B cell (primary cell): ENCODE measurements at regions not wholly inside any gene's neighbourhood (a gene's known extent, or its start where the extent isn't known, plus 50 kb on each side); places are given as distances from the start of the nearest gene placed in this dataset.

Experiments used
- ATAC-seq: fragments of 200-7000 bp; cut with Tn5 transposase; one replicate; pipeline ENCODE4 v1.10.0; 2021; ENCODE audit warnings: low read depth, mild to moderate bottlenecking, moderate number of reproducible peaks, moderate library complexity
- CTCF ChIA-PET: fragments of 350-600 bp; sonication (Branson Sonifier 250); formaldehyde crosslinking; loops from one replicate; lab custom pipeline; 2021; ENCODE audit warnings: antibody characterized with exemption, inconsistent platforms; lab: Charles Lee
- POLR2A ChIA-PET: fragments of 350-600 bp; sonication (Branson Sonifier 250); formaldehyde crosslinking; loops from one replicate; lab custom pipeline; 2021; ENCODE audit warnings: antibody characterized with exemption; lab: Charles Lee
- DNase-seq: peaks from one replicate; pipeline ENCODE4 v3.0.0; 2013
- H2AFZ ChIP-seq: 2 replicates; pipeline ENCODE4 v1.6.1; 2012; ENCODE audit warnings: mild to moderate bottlenecking, low read depth, low read length; ENCODE audit not compliant: insufficient read depth, poor library complexity, severe bottlenecking
- H3K27ac ChIP-seq, 2 donors: 1 replicate in 1 of 2; 2 replicates in 1 of 2; pipeline ENCODE4 v1.5.1; 2012 to 2013; ENCODE audit warnings: low read length in 2 of 2, mild to moderate bottlenecking in 2 of 2, moderate library complexity in 1 of 2
- H3K27me3 ChIP-seq, 4 experiments: fragments of 200-600 bp in 1 of 4; sonication (generic) in 1 of 4; replicated peaks in 1 of 4; 1 replicate in 2 of 4; 2 replicates in 2 of 4; pipeline versions ENCODE4 v1.6.1 to v1.7.0; 2013 to 2016; ENCODE audit warnings: low read length in 3 of 4, mild to moderate bottlenecking in 2 of 4, mixed read lengths in 1 of 4, moderate library complexity in 1 of 4; ENCODE audit not compliant: insufficient read depth in 4 of 4, control insufficient read depth in 3 of 4; ENCODE audit errors: control extremely low read depth in 1 of 4
- H3K36me3 ChIP-seq, 2 experiments: replicated peaks in 1 of 2; 1 replicate in 1 of 2; 2 replicates in 1 of 2; pipeline versions ENCODE4 v1.6.1 to v1.7.1; 2013; ENCODE audit warnings: low read length in 1 of 2; ENCODE audit not compliant: insufficient read depth in 2 of 2, control insufficient read depth in 1 of 2; ENCODE audit errors: control extremely low read depth in 1 of 2, extremely low read depth in 1 of 2
- H3K4me1 ChIP-seq, 2 donors: fragments of 200-600 bp in 1 of 2; sonication (generic) in 1 of 2; 1 replicate in 1 of 2; 2 replicates in 1 of 2; pipeline versions ENCODE4 v1.5.1 to v1.6.1; 2013 to 2017; ENCODE audit warnings: low read length in 2 of 2; ENCODE audit not compliant: control insufficient read depth in 2 of 2, insufficient read depth in 2 of 2
- H3K4me2 ChIP-seq: replicated peaks from 2 replicates; pipeline ENCODE3; 2012; ENCODE audit warnings: mild to moderate bottlenecking, low read depth, low read length; ENCODE audit not compliant: poor library complexity, severe bottlenecking
- H3K4me3 ChIP-seq, 5 experiments: fragments of 200-600 bp in 1 of 5; sonication (generic) in 1 of 5; 1 replicate in 3 of 5; 2 replicates in 2 of 5; pipeline versions ENCODE4 v1.5.1 to v1.7.0; 2011 to 2016; ENCODE audit warnings: low read length in 4 of 5, mild to moderate bottlenecking in 4 of 5, low read depth in 2 of 5, control low read depth in 1 of 5, moderate library complexity in 1 of 5; ENCODE audit not compliant: insufficient read depth in 1 of 5; ENCODE audit errors: control extremely low read depth in 1 of 5, extremely low read depth in 1 of 5
- H3K79me2 ChIP-seq: fragments of 200-600 bp; sonication (generic); one replicate; pipeline ENCODE4 v1.6.0; 2016; ENCODE audit warnings: low read length; ENCODE audit not compliant: control insufficient read depth, insufficient read depth
- H3K9ac ChIP-seq: fragments of 200-600 bp; sonication (generic); 2 replicates; pipeline ENCODE4 v1.6.1; 2017; ENCODE audit warnings: mild to moderate bottlenecking, low read length, moderate library complexity
- H3K9me3 ChIP-seq, 3 donors: one replicate each; pipeline versions ENCODE4 v1.6.1 to v1.7.1; 2013; ENCODE audit warnings: low read length in 2 of 3; ENCODE audit not compliant: control insufficient read depth in 2 of 3, insufficient read depth in 1 of 3; ENCODE audit errors: control extremely low read depth in 1 of 3
- H4K20me1 ChIP-seq: 2 replicates; pipeline ENCODE4 v1.6.0; 2012; ENCODE audit warnings: mild to moderate bottlenecking, low read length; ENCODE audit not compliant: insufficient read depth, control insufficient read depth, poor library complexity, severe bottlenecking
- H3K27ac Mint-ChIP-seq: one replicate; pipeline ENCODE4 v1.8.0; 2021; ENCODE audit warnings: mixed read lengths
- H3K27me3 Mint-ChIP-seq: one replicate; pipeline ENCODE4 v1.8.0; 2021; ENCODE audit warnings: mixed read lengths
- H3K4me1 Mint-ChIP-seq: one replicate; pipeline ENCODE4 v1.8.0; 2021; ENCODE audit warnings: mixed read lengths
- H3K4me3 Mint-ChIP-seq: one replicate; pipeline ENCODE4 v1.8.0; 2021; ENCODE audit warnings: mixed read lengths
- H3K9me3 Mint-ChIP-seq: one replicate; pipeline ENCODE4 v1.8.0; 2022; ENCODE audit warnings: mixed read lengths; ENCODE audit not compliant: insufficient read depth
- CTCF ChIP-seq: fragments of 200-600 bp; IDR thresholded peaks from one replicate; pipeline ENCODE4 v1.8.0; 2022; ENCODE audit warnings: antibody characterized with exemption, mild to moderate bottlenecking
- EZH2 ChIP-seq: IDR thresholded peaks from 2 replicates; pipeline ENCODE4 v1.6.1; 2012; ENCODE audit warnings: borderline replicate concordance, low read depth, mild to moderate bottlenecking, moderate library complexity, low read length; ENCODE audit not compliant: insufficient read depth, poor library complexity, severe bottlenecking
- WGBS: methylation state at CpG from one replicate; pipeline ENCODE4 v1.1.5; 2013; ENCODE audit warnings: missing lambda C conversion rate; ENCODE audit not compliant: insufficient coverage; 5-methylcytosine and 5-hydroxymethylcytosine counted together
- intact Hi-C: fragments of 100-400 bp; cut with micrococcal nuclease; formaldehyde crosslinking; loops from one replicate; pipeline ENCODE4 v1.10.0; 2022

GRCh38 chr12:38411946-38412345 lies 95.4 kb downstream of the ALG10B start:
- POLR2A ChIA-PET = no interaction called here
- H3K79me2 ChIP-seq = no peaks in the 10 kb centered on the region
- no peaks in the 10 kb centered on the region for H3K36me3 ChIP-seq
- H3K4me3 ChIP-seq = no peak overlapping the region
- Mint-ChIP-seq H3K4me1 (no peaks in the 10 kb centered on the region), H3K9me3 (peaks cover 2% of the 10 kb centered on the region), H3K27me3 (no peaks in the 10 kb centered on the region), H3K4me3 (no peak overlapping the region), H3K27ac (no peak overlapping the region)
- H3K9me3 ChIP-seq = no peaks in the 10 kb centered on the region
- H3K4me2 ChIP-seq = no peak overlapping the region
- H2AFZ ChIP-seq = no peak overlapping the region
- no peaks in the 10 kb centered on the region for H3K27me3 ChIP-seq
- H3K4me1 ChIP-seq = no peaks in the 10 kb centered on the region
- no peaks in the 10 kb centered on the region for H4K20me1 ChIP-seq
- CTCF ChIA-PET = interaction anchor here (0.7 kb wide), 1 partner anchor 78 kb away, joined by 3 read pairs; no protein-coding TSS in a partner anchor
- intact Hi-C loops = no loop called here
- H3K27ac ChIP-seq = no peak overlapping the region
- DNase-seq (no peak), ATAC-seq (no peak)
- TF ChIP-seq CTCF (no peak), EZH2 (no peak)
- no peak overlapping the region for H3K9ac ChIP-seq

- ATAC-seq = no peak
- no peak for DNase-seq
- Histone ChIP-seq H3K4me1 (no peaks in the 10 kb centered on the region), H3K36me3 (no peaks in the 10 kb centered on the region), H3K9ac (no peak overlapping the region), H3K27me3 (no peaks in the 10 kb centered on the region), H4K20me1 (no peaks in the 10 kb centered on the region), H2AFZ (no peak overlapping the region), H3K4me2 (no peak overlapping the region), H3K4me3 (no peak overlapping the region), H3K79me2 (no peaks in the 10 kb centered on the region), H3K9me3 (no peaks in the 10 kb centered on the region), H3K27ac (no peak overlapping the region)
- H3K9me3 Mint-ChIP-seq = peaks cover 10% of the 10 kb centered on the region
- no peaks in the 10 kb centered on the region for H3K4me1 Mint-ChIP-seq
- no peak overlapping the region for H3K27ac Mint-ChIP-seq
- TF ChIP-seq EZH2 (no peak), CTCF (no peak)
- intact Hi-C loops = no loop called here
- ChIA-PET POLR2A (no interaction called here), CTCF (no interaction called here)
- H3K4me3 Mint-ChIP-seq = no peak overlapping the region
- no peaks in the 10 kb centered on the region for H3K27me3 Mint-ChIP-seq
- no CpG with 5 or more reads among the region's 1 CpG for WGBS
Measured at GRCh38 chr12:38417101-38417500, 100.5 kb downstream of the ALG10B start.
